NCI-H2081 (cell line): ENCODE measurements at regions not wholly inside any gene's neighbourhood (a gene's known extent, or its start where the extent isn't known, plus 50 kb on each side); places are given as distances from the start of the nearest gene placed in this dataset.

Experiments used
- DNase-seq, 2 experiments: peaks; one replicate each; lab custom pipeline; 2025; lab: John Stamatoyannopoulos, UW

GRCh38 chr21:25024639-25025038 lies 582.6 kb downstream of the MRPL39 start:
- DNase-seq, result no peak

GRCh38 chr21:25005388-25005787 lies 601.9 kb downstream of the MRPL39 start:
- DNase-seq, result no peak

- no peak for DNase-seq
Observed at GRCh38 chr21:25002676-25003075, 604.6 kb downstream of the MRPL39 start.

GRCh38 chr21:24995216-24995615 lies 612.1 kb downstream of the MRPL39 start:
- no peak for DNase-seq

DNA sequence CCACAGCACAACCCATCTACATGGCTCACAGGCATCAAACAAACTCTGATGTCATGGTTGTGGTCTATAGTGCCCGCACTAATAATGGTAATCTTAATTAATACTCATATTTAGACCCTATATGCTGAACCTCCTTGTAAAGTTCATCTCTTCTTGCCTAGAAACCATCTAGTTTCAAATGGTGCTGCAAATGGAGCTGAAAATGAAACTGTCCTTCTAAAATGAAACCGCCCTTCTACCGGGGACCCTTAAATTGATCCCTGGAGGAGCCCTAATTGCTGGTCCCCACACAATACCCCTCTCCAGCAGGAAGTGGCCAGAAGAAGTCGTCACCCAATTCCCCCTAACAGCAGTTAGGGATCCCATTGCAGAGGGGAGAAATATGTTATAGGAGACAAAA lies 612.6 kb downstream of the MRPL39 start:
- no peak for DNase-seq

DNA sequence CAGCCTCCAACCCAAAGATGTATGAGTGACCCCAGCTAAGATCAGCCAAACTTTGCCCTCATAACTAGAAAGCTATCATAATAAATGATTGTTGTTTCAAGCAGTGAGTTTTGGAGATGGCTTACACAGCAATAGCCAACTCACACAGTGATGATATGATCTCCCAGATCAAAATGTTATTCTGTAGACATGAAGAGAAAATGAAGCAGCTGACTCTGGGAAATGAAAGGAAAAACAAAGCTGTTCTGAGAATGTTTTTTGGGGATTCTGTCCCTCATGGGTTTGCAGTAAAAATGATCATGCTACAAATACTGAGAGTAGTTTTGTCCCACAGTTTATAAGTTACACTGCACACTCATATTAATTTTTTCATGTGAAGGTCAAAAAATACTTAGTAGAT lies 617.8 kb downstream of the MRPL39 start:
- DNase-seq, result no peak

GRCh38 chr21:24988941-24989340 lies 618.3 kb downstream of the MRPL39 start:
- no peak for DNase-seq

GRCh38 chr21:24976238-24976637 lies 631.0 kb downstream of the MRPL39 start:
- no peak for DNase-seq

- no peak for DNase-seq
Observed at GRCh38 chr21:24969068-24969467, 638.2 kb downstream of the MRPL39 start.

- DNase-seq, result no peak
Observed at GRCh38 chr21:24955275-24955961, 651.9 kb downstream of the MRPL39 start.

- DNase-seq, result no peak
Observed at GRCh38 chr21:24948186-24948585, 659.1 kb downstream of the MRPL39 start.

- no peak for DNase-seq
Observed at GRCh38 chr21:24945910-24946309, 661.4 kb downstream of the MRPL39 start.

- DNase-seq, result peak in 1 of 2 experiments; percentile 4
Observed at GRCh38 chr21:24941316-24942185, 665.7 kb downstream of the MRPL39 start.

DNA sequence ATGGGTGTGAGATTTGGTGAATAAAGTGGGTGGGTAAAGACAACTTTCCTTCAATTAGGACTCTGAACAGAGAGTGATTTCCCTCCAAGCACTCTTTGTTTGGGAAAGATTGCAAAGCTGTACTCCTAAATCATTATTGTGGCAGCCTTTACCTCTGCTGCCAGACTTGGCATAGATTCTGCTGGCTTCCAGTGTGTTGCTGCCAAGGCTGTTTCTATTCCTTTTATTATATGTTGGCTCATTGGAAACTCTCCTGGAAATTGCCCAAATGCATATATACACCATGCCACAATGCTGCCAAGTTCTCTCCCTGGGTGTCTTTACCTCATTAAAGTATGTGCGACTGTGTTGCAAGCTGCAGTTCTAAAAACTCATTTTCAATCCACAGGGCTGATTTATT lies 668.0 kb downstream of the MRPL39 start:
- peak; percentile 73 to 95 for DNase-seq

DNA sequence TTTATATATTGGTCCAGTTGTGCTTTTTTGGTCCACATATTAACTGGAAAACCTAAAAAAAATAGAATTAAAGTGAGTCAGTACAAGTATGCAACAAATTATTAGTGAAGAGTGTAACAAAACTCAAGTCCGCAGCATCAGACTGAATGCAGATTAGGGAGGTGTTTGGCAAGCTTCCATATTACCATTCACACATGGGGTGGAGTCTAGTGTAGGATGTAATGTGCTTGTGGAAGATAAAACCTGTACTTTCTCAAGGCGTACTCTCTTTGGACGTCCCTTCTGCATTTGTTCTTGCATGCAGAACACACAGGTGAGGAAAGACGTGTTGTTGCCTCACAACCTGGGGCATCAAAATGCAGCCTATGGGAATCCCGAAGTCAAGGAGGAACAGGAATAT lies 668.7 kb downstream of the MRPL39 start:
- DNase-seq, result peak in 1 of 2 experiments; percentile 38

- DNase-seq, result no peak
Observed at GRCh38 chr21:24935991-24936390, 671.3 kb downstream of the MRPL39 start.

DNA sequence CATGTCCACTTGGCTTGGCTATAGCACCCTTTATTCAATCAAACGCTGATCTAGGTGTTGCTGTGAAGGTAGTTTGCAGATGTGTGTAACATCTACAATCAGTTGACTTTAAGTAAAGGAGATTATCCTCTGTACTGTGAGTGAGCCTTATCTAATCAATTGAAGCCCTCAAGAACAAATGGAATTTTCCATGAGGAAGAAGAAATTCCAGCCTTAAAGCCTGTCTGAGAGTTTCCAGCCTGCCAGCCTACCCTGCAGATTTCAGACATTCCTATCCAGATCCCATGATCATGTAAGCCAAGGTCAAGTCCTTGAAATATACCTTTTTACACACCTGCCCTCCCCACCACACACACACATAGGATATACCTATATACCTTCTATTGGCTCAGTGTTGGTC lies 696.7 kb downstream of the MRPL39 start:
- no peak for DNase-seq

GRCh38 chr21:24903994-24904635 lies 703.2 kb downstream of the MRPL39 start:
- no peak for DNase-seq

- no peak for DNase-seq
Observed at GRCh38 chr21:24899138-24899537, 708.1 kb downstream of the MRPL39 start.

GRCh38 chr21:24897883-24898282 lies 709.4 kb downstream of the MRPL39 start:
- no peak for DNase-seq

GRCh38 chr21:24896735-24897124 lies 710.6 kb downstream of the MRPL39 start:
- DNase-seq, result no peak

- peak; percentile 3 to 25 for DNase-seq
Observed at GRCh38 chr21:24895885-24896734, 711.2 kb downstream of the MRPL39 start.
